Stimulated activated CD8-positive, alpha-beta memory T cell treated with anti-CD3 and anti-CD28 coated beads, Interleukin-4, amount 100 ng/mL, for 48 hours (primary cell): ENCODE measurements at regions not wholly inside any gene's neighbourhood (a gene's known extent, or its start where the extent isn't known, plus 50 kb on each side); places are given as distances from the start of the nearest gene placed in this dataset.
"Not testable (repeated sequence)": the region's sequence is repeated elsewhere in the genome, so short reads cannot be mapped to it uniquely, and the experiment has no call there.

Experiments
- DNase-seq: peaks from one replicate; pipeline ENCODE4 v3.0.0-alpha.2; 2020

- no peak for DNase-seq
Measured at GRCh38 chr5:96125231-96125891, 163.7 kb upstream of the ELL2 start.

DNA sequence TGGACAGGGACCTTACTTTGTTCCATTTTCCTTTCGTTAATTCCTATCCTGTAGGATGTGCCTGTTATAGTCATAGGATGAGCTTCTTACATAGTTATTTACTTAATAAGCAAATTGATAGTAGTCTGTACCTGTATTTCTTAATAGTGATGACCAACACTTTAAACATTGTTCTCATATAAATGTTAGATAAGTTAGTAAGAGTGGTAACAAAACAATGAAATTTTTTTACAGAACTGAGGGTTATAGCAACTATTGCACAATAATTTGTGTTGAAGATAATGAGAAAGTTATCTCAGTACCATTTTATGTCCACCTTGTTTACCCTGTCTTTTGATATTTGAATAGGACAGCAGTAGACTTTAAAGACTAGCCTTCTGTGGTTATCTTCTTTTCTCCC lies 162.9 kb upstream of the ELL2 start:
- DNase-seq = no peak

- no peak for DNase-seq
Measured at GRCh38 chr5:96123418-96123817, 161.8 kb upstream of the ELL2 start.

DNA sequence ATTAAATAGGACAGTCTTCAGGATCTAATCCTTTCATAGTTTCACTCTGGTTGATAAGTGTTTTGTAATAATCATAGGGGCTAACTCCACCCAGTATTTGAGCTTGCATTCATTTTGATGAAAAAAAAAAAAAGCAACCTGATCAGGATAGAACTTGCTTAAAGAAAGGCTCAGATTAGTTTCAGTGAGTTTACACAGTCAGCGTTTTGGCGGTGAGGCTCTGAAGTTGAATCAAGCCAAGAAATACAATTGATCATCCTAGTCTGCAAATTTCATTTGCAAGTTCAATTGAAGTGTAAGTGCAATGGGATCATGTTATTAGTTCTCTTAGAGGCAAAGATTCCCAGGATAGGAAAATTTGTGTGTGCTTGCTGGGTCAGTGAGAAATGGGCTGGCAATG lies 159.7 kb upstream of the ELL2 start:
- DNase-seq = no peak

DNA sequence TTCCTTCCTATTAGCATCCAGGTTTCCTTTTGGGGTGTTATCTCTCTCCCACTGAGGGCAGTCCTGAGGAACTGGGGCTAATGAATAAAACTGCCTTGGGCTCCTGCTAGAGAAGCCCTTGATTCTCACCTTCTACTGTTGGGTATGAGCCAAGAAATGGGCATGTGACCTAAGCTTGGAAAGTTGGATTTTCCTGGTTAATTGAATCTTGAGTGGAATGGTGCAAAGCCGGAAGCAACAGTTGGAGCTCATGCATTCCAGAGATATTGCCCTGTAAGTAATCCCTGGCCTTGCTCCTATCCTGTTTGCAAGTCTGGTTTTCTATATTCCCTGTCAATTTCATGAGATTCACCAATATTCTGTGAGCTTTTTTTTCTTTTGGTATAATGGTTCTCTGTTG lies 158.5 kb upstream of the ELL2 start:
- DNase-seq = no peak

GRCh38 chr5:96117771-96118651 lies 156.4 kb upstream of the ELL2 start:
- DNase-seq = no peak

DNA sequence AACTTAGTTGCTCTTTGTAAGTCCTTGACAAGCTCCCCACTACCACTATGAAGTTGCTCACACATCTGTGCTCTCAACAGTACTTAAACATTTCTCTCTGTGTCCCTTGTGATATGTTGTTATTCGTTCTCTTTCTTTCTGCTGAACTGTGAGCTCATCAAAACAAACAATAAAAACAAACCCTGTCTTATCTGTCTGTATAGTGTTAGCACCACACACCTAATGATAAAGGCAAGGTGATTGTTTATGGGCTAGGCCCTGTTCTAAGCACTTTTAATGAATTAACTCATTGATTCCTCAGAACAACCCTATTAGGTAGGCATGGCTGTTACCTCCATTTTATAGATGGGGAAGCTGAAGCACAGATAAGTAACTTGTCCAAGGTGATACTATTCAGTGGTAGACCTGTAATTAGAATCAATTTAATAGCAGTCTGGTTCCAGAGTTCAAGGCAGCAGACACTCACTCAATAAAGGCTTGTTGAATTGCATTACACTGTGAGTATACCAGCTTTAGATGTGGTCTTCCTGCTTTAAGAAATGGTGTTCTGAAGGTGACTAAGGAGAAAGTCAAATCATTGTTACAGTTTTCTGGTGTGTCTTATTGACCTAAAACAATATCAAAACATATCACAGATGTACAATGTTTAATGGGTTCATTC lies 153.6 kb upstream of the ELL2 start:
- DNase-seq = no peak

- DNase-seq = no peak
Measured at GRCh38 chr5:96114736-96115135, 153.1 kb upstream of the ELL2 start.

- no peak for DNase-seq
Measured at GRCh38 chr5:96113170-96113939, 151.7 kb upstream of the ELL2 start.

- no peak for DNase-seq
Measured at GRCh38 chr5:96112703-96113102, 151.1 kb upstream of the ELL2 start.

- DNase-seq = no peak
Measured at GRCh38 chr5:96112123-96112670, 150.5 kb upstream of the ELL2 start.

- DNase-seq = no peak
Measured at GRCh38 chr5:96111080-96111756, 149.6 kb upstream of the ELL2 start.

DNA sequence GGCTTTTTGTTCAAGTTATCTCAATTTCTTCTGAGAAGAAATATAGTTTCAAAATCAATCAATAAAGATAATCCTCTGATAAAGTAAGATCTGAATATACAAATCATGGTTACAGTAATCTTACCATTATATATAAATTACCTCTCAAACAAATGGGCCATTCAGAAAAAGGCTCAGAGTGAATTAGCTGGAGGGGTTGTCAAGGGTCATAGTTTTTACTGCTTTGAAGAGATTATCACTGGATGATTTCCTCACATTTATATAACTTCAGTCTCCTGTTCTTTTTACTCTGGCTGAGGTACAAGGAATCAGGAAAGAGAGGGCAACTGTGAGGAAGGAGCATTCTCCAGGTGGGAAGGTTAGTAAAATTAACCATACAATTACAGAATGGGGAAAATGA lies 148.6 kb upstream of the ELL2 start:
- DNase-seq = no peak

- DNase-seq = not testable (repeated sequence)
Measured at GRCh38 chr5:96108629-96109028, 147.0 kb upstream of the ELL2 start.

GRCh38 chr5:96103829-96104228 lies 142.2 kb upstream of the ELL2 start:
- not testable (repeated sequence) for DNase-seq

GRCh38 chr5:96101358-96102089 lies 139.9 kb upstream of the ELL2 start:
- no peak for DNase-seq

DNA sequence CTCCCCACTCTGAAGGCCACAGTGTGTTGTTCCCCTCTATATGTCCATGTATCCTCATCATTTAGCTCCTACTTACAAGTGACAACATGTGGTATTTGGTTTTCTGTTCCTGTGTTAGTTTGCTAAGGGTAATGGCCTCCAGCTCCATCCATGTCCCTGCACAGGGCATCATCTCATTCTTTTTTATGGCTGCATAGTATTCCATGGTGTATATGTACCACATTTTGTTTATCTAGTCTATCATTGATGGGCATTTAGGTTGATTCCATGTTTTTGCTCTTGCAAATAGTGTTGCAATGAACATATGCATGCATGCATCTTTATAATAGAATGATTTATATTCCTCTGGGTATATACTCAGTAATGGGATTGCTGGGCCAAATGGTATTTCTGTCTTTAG lies 135.8 kb upstream of the ELL2 start:
- not testable (repeated sequence) for DNase-seq

- no peak for DNase-seq
Measured at GRCh38 chr5:96096724-96097123, 135.1 kb upstream of the ELL2 start.

DNA sequence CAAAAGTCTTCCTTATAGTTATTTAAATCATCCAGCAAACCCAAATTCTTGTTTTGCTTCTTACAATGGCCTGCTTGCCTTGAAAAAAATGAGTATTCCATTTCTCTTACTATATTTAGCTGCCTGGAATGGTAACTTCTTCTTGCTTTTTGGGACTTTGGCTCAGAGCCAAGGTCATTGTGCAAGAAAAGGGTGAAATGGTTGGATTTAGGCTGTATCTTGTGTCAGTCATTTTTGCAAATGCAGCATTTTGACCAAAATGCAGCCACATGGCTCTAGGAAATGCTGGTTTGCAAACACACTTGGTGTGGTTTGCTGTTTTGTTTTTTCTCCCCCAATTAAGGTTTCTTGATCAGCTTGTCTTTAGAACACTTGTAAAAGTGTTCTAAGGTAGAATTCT lies 133.3 kb upstream of the ELL2 start:
- no peak for DNase-seq

DNA sequence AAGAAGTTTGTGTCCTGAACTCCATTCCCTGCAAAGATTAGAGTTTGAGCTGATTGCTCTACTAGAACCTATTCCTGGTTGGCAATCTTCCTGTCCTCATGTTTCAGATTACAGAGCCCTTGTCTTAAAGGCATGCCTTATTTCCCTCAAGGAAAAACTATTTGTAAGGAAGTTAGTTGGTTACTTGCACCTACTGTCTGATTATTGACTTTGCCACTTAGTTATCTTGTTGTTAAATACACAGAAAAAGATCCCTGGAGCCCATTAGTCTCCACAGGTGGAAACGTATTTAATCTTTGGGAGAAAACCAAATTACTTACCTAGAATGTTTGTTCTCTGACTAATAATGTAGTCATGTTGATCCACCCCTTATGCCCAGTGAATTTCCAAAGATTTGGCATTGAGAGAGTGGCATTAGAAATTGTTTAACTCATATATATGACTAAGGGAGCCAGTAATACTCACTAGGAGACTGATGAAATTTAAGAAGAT lies 132.3 kb upstream of the ELL2 start:
- DNase-seq = no peak

GRCh38 chr5:96093340-96093739 lies 131.7 kb upstream of the ELL2 start:
- DNase-seq = no peak
